ENCODE measurements at regions not wholly inside any gene's neighbourhood (a gene's known extent, or its start where the extent isn't known, plus 50 kb on each side); places are given as distances from the start of the nearest gene placed in this dataset.

DNA sequence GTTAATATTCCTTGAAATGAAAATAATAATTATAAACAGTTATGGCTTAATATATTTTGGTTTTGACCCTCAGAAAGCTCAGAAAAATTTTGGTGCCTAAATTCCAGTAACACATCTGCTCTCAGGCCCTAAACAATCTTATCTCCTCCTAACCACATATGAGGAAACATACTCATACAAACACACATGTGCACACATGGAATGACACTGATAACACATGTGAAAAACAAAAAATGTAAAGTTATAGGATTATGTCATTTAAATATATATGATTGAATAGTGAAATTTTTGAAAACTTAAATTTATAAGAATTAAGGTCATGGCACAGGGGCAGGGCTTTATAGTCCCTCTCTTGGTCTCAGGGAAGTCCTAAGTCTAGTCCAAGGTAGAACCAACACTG, 127.2 kb upstream of the TRPC7 start:
- no peak overlapping the region for H3K4me3 ChIP-seq
- no peaks in the 10 kb centered on the region for H3K4me1 ChIP-seq
- no peaks in the 10 kb centered on the region for H3K27me3 ChIP-seq
- no peak overlapping the region for H3K27ac ChIP-seq
- H3K36me3 ChIP-seq = no peaks in the 10 kb centered on the region
- no peaks in the 10 kb centered on the region for H3K9me3 ChIP-seq
- intact Hi-C loops (cut with DNase I; ENCODE audit: low total_unique reads) = no loop called here
- no peak for DNase-seq (ENCODE audit: low spot score in 2 of 2)
- TF ChIP-seq, protein P1, sequence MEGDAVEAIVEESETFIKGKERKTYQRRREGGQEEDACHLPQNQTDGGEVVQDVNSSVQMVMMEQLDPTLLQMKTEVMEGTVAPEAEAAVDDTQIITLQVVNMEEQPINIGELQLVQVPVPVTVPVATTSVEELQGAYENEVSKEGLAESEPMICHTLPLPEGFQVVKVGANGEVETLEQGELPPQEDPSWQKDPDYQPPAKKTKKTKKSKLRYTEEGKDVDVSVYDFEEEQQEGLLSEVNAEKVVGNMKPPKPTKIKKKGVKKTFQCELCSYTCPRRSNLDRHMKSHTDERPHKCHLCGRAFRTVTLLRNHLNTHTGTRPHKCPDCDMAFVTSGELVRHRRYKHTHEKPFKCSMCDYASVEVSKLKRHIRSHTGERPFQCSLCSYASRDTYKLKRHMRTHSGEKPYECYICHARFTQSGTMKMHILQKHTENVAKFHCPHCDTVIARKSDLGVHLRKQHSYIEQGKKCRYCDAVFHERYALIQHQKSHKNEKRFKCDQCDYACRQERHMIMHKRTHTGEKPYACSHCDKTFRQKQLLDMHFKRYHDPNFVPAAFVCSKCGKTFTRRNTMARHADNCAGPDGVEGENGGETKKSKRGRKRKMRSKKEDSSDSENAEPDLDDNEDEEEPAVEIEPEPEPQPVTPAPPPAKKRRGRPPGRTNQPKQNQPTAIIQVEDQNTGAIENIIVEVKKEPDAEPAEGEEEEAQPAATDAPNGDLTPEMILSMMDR (IDR thresholded peaks at IDR 0.05) = no peak
- TF ChIP-seq POLR2AphosphoS5 (IDR thresholded peaks at IDR 0.05) = no peak
- TF ChIP-seq POLR2A (IDR thresholded peaks at IDR 0.05) = no peak

DNA sequence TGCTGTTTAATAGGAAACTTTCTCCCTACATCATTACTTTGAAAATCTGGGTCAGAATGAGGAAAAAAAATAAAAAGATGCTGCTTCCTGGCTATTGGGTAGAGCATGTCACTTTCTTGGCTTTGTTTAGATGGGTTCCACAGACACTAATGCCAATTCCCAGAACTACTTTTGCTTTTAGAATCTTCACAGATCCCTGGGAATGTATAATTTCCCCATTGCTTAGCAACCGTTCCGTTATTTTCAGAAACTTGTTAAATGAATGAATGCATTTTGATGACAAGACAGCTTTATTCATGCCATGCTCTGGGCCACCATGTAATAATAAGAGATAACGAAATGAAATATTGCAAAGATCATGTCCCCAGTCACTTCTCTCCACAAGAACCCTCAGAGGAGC, 126.5 kb upstream of the TRPC7 start:
- Histone ChIP-seq H3K27ac (no peak overlapping the region), H3K4me1 (no peaks in the 10 kb centered on the region), H3K27me3 (no peaks in the 10 kb centered on the region), H3K9me3 (no peaks in the 10 kb centered on the region), H3K36me3 (no peaks in the 10 kb centered on the region), H3K4me3 (no peak overlapping the region)
- intact Hi-C loops (cut with DNase I; ENCODE audit: low total_unique reads) = no loop called here
- no peak for DNase-seq (ENCODE audit: low spot score in 2 of 2)
- TF ChIP-seq, protein P1 (IDR thresholded peaks at IDR 0.05) = no peak
- TF ChIP-seq POLR2A (IDR thresholded peaks at IDR 0.05) = no peak
- TF ChIP-seq POLR2AphosphoS5 (IDR thresholded peaks at IDR 0.05) = no peak

DNA sequence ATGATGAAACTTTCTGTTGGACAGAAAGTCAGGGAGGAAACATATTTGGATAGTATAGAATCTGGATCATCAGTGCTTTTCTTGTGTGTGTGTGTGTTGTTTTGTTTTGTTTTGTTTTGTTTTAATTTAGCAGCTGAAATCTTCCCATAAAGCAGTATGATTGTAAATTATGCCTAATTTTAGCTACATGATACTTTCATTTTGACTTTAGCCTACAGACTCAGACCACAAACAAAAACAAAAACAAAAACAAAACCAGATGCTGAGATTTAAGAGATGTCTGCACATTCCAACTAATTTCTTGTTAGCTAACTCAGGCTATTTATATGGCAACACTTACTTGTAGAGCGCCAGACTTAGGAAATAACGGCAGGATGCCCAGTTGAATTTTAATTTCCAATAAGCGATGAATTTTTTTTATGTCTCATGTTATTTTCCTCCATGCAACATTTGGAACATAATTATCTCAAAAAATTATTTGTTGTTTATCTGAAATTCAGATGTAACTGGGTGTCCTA, 119.5 kb upstream of the TRPC7 start:
- H3K27ac ChIP-seq = no peak overlapping the region
- DNase-seq (ENCODE audit: low spot score in 2 of 2) = no peak
- H3K4me1 ChIP-seq = no peaks in the 10 kb centered on the region
- intact Hi-C loops (cut with DNase I; ENCODE audit: low total_unique reads) = no loop called here
- no peak overlapping the region for H3K4me3 ChIP-seq
- TF ChIP-seq, protein P1 (IDR thresholded peaks at IDR 0.05) = no peak
- TF ChIP-seq POLR2A (IDR thresholded peaks at IDR 0.05) = no peak
- TF ChIP-seq POLR2AphosphoS5 (IDR thresholded peaks at IDR 0.05) = no peak
- H3K9me3 ChIP-seq = no peaks in the 10 kb centered on the region
- no peaks in the 10 kb centered on the region for H3K27me3 ChIP-seq
- no peaks in the 10 kb centered on the region for H3K36me3 ChIP-seq

DNA sequence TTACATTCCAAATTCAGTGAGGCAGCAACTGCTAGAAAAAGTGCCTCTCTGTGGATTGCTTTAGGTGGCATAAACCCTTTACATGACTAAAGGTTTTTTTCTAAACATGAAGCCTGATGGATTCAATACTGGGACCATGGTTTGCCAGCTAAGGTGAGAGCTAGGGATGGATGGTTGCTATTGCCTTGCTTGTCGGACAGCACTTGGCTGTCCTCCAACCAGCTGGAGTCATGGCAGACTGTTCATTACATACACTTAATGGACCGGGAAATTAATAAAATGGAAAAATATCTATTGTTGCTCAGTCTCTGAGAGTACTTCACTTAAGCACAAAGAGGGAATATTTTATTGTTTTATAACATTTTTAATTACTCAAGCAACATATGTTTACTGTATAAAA, 116.9 kb upstream of the TRPC7 start:
- no peak overlapping the region for H3K27ac ChIP-seq
- TF ChIP-seq, protein P1 (IDR thresholded peaks at IDR 0.05) = no peak
- TF ChIP-seq POLR2AphosphoS5 (IDR thresholded peaks at IDR 0.05) (no peak), POLR2A (IDR thresholded peaks at IDR 0.05) (no peak)
- intact Hi-C loops (cut with DNase I; ENCODE audit: low total_unique reads) = no loop called here
- no peaks in the 10 kb centered on the region for H3K4me1 ChIP-seq
- no peak for DNase-seq (ENCODE audit: low spot score in 2 of 2)
- H3K4me3 ChIP-seq = no peak overlapping the region
- H3K36me3 ChIP-seq = no peaks in the 10 kb centered on the region
- H3K27me3 ChIP-seq = no peaks in the 10 kb centered on the region
- no peaks in the 10 kb centered on the region for H3K9me3 ChIP-seq

DNA sequence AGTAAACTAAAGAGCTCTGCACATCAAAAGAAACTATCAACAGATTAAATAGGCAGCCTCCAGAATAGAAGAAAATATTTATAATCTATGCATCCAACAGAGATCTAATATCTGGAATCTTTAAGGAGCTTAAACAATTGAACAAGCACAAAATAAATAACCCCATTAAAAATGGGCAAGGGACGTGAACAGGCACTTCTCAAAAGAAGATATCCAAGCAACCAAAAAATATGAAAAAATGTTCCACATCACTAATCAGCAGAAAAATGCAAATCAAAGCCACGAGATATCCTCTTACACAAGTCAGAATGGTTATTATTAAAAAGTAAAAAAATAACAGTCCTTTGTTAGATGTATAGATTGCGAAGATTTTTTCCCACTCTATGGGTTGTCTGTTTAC, 109.1 kb upstream of the TRPC7 start:
- H3K27me3 ChIP-seq = no peaks in the 10 kb centered on the region
- no peak for DNase-seq (ENCODE audit: low spot score in 2 of 2)
- H3K4me3 ChIP-seq = no peak overlapping the region
- H3K36me3 ChIP-seq = no peaks in the 10 kb centered on the region
- intact Hi-C loops (cut with DNase I; ENCODE audit: low total_unique reads) = no loop called here
- no peak overlapping the region for H3K27ac ChIP-seq
- TF ChIP-seq, protein P1 (IDR thresholded peaks at IDR 0.05) = no peak
- TF ChIP-seq POLR2AphosphoS5 (IDR thresholded peaks at IDR 0.05) = no peak
- no peak for TF ChIP-seq POLR2A (IDR thresholded peaks at IDR 0.05)
- H3K9me3 ChIP-seq = no peaks in the 10 kb centered on the region
- no peaks in the 10 kb centered on the region for H3K4me1 ChIP-seq
